Amygdala (tissue), 56 donors: ENCODE measurements at regions not wholly inside any gene's neighbourhood (a gene's known extent, or its start where the extent isn't known, plus 50 kb on each side); places are given as distances from the start of the nearest gene placed in this dataset.

Source experiments
- DNase-seq, 56 donors: peaks; one replicate each; lab custom pipeline; 2025; lab: John Stamatoyannopoulos, UW

GRCh38 chr1:29984862-29985605 is 738.4 kb downstream of the MATN1 start:
- no peak for DNase-seq

- no peak for DNase-seq
Observed at GRCh38 chr1:29984166-29984861, 739.1 kb downstream of the MATN1 start.

- no peak for DNase-seq
Observed at GRCh38 chr1:29983321-29983720, 740.1 kb downstream of the MATN1 start.

- no peak for DNase-seq
Observed at GRCh38 chr1:29981586-29982239, 741.7 kb downstream of the MATN1 start.

- DNase-seq, result no peak
Observed at GRCh38 chr1:29977550-29977949, 741.2 kb downstream of the PTPRU start.

- DNase-seq, result no peak
Observed at GRCh38 chr1:29975036-29975694, 738.8 kb downstream of the PTPRU start.

GRCh38 chr1:29974316-29974724 is 738.0 kb downstream of the PTPRU start:
- DNase-seq, result no peak

- DNase-seq, result no peak
Observed at GRCh38 chr1:29973406-29973805, 737.1 kb downstream of the PTPRU start.

GRCh38 chr1:29972421-29973053 is 736.2 kb downstream of the PTPRU start:
- no peak for DNase-seq

- DNase-seq, result no peak
Observed at GRCh38 chr1:29971703-29972102, 735.4 kb downstream of the PTPRU start.

- no peak for DNase-seq
Observed at GRCh38 chr1:29970747-29971325, 734.5 kb downstream of the PTPRU start.

- peak in 9 of 56 donors; percentile 2 to 62 (median 17) for DNase-seq
Observed at GRCh38 chr1:29969576-29969975, 733.3 kb downstream of the PTPRU start.

- no peak for DNase-seq
Observed at GRCh38 chr1:29967261-29967660, 730.9 kb downstream of the PTPRU start.

- no peak for DNase-seq
Observed at GRCh38 chr1:29966526-29967045, 730.3 kb downstream of the PTPRU start.

- no peak for DNase-seq
Observed at GRCh38 chr1:29964718-29965533, 728.6 kb downstream of the PTPRU start.

- no peak for DNase-seq
Observed at GRCh38 chr1:29963946-29964345, 727.6 kb downstream of the PTPRU start.

- no peak for DNase-seq
Observed at GRCh38 chr1:29962831-29963247, 726.5 kb downstream of the PTPRU start.

- no peak for DNase-seq
Observed at GRCh38 chr1:29962336-29962735, 726.0 kb downstream of the PTPRU start.
